Neuronal stem cell (in vitro differentiated cells): ENCODE measurements at regions not wholly inside any gene's neighbourhood (a gene's known extent, or its start where the extent isn't known, plus 50 kb on each side); places are given as distances from the start of the nearest gene placed in this dataset.

Experiments used
- DNase-seq: peaks from one replicate; pipeline ENCODE4 v3.0.0-alpha.2; 2013; ENCODE audit warnings: low spot score
- H2AFZ ChIP-seq: one replicate; pipeline ENCODE4 v1.6.1; 2013; ENCODE audit warnings: mild to moderate bottlenecking, low read length, inconsistent platforms
- H2AK5ac ChIP-seq: 2 replicates; pipeline ENCODE4 v1.6.1; 2013; ENCODE audit warnings: low read depth, mild to moderate bottlenecking, inconsistent platforms, low read length, moderate library complexity, mixed read lengths
- H2BK120ac ChIP-seq: 2 replicates; pipeline ENCODE4 v1.6.1; 2013; ENCODE audit warnings: low read depth, mild to moderate bottlenecking, inconsistent platforms, low read length, moderate library complexity, mixed read lengths
- H2BK12ac ChIP-seq: one replicate; pipeline ENCODE4 v1.6.1; 2013; ENCODE audit warnings: low read length, inconsistent platforms
- H2BK15ac ChIP-seq: 2 replicates; pipeline ENCODE4 v1.6.1; 2013; ENCODE audit warnings: mild to moderate bottlenecking, low read length, inconsistent platforms, mixed read lengths
- H2BK5ac ChIP-seq: one replicate; pipeline ENCODE4 v1.6.1; 2013; ENCODE audit warnings: inconsistent platforms, mild to moderate bottlenecking, low read length, moderate library complexity
- H3K14ac ChIP-seq: one replicate; pipeline ENCODE4 v1.6.1; 2013; ENCODE audit warnings: low read length, inconsistent platforms
- H3K18ac ChIP-seq: 2 replicates; pipeline ENCODE4 v1.6.1; 2013; ENCODE audit warnings: low read length, inconsistent platforms
- H3K23ac ChIP-seq: 2 replicates; pipeline ENCODE4 v1.6.1; 2013; ENCODE audit warnings: low read depth, mild to moderate bottlenecking, mixed read lengths, low read length, inconsistent platforms; ENCODE audit not compliant: poor library complexity
- H3K27ac ChIP-seq: replicated peaks from 3 replicates; pipeline ENCODE4 v1.5.1; 2013; ENCODE audit warnings: low read length, inconsistent platforms
- H3K27me3 ChIP-seq, 3 experiments: 2 replicates each; pipeline ENCODE4 v1.6.1; 2013; ENCODE audit warnings: low read length in 3 of 3, mild to moderate bottlenecking in 2 of 3, inconsistent platforms in 1 of 3, low read depth in 1 of 3, mixed read lengths in 1 of 3, moderate library complexity in 1 of 3; ENCODE audit not compliant: control insufficient read depth in 3 of 3, insufficient read depth in 3 of 3
- H3K36me3 ChIP-seq, 2 donors: replicated peaks in 1 of 2; 2 replicates each; pipeline ENCODE4 v1.6.1; 2013; ENCODE audit warnings: low read length in 2 of 2; ENCODE audit not compliant: control insufficient read depth in 2 of 2, insufficient read depth in 2 of 2
- H3K4ac ChIP-seq: 2 replicates; pipeline ENCODE4 v1.6.1; 2013; ENCODE audit warnings: inconsistent platforms, mild to moderate bottlenecking, low read length, moderate library complexity
- H3K4me1 ChIP-seq, 2 donors: 1 replicate in 1 of 2; 2 replicates in 1 of 2; pipeline ENCODE4 v1.6.1; 2013; ENCODE audit warnings: low read length in 2 of 2, low read depth in 1 of 2; ENCODE audit not compliant: control insufficient read depth in 2 of 2, insufficient read depth in 1 of 2
- H3K4me2 ChIP-seq: one replicate; pipeline ENCODE4 v1.6.1; 2013; ENCODE audit warnings: mild to moderate bottlenecking, low read length, inconsistent platforms; ENCODE audit not compliant: insufficient read depth, poor library complexity, severe bottlenecking
- H3K4me3 ChIP-seq, 2 donors: 2 replicates each; pipeline ENCODE4 v1.5.1; 2013; ENCODE audit warnings: low read length in 2 of 2, mild to moderate bottlenecking in 2 of 2, inconsistent platforms in 1 of 2, moderate library complexity in 1 of 2
- H3K79me1 ChIP-seq: one replicate; pipeline ENCODE4 v1.6.1; 2013; ENCODE audit warnings: low read depth, mild to moderate bottlenecking, inconsistent platforms, low read length, moderate library complexity
- H3K9ac ChIP-seq: one replicate; pipeline ENCODE4 v1.6.1; 2013; ENCODE audit warnings: mild to moderate bottlenecking, low read depth, low read length, inconsistent platforms; ENCODE audit not compliant: poor library complexity
- H3K9me3 ChIP-seq, 2 donors: replicated peaks in 1 of 2; 2 replicates each; pipeline versions ENCODE3 to v1.6.1; 2013; ENCODE audit warnings: low read length in 2 of 2, mild to moderate bottlenecking in 2 of 2, inconsistent platforms in 1 of 2, low read depth in 1 of 2, mixed read lengths in 1 of 2, moderate library complexity in 1 of 2; ENCODE audit not compliant: control insufficient read depth in 2 of 2, insufficient read depth in 1 of 2
- H4K8ac ChIP-seq: one replicate; pipeline ENCODE4 v1.6.1; 2013; ENCODE audit warnings: low read depth, mild to moderate bottlenecking, inconsistent platforms, low read length, moderate library complexity
- H4K91ac ChIP-seq: one replicate; pipeline ENCODE4 v1.6.1; 2013; ENCODE audit warnings: low read length, low read depth, mild to moderate bottlenecking, inconsistent platforms; ENCODE audit not compliant: poor library complexity
- WGBS, 2 donors: extraction: QIAGEN DNeasy Blood & Tissue Kit; methylation state at CpG; one replicate each; pipeline ENCODE4 v1.1.7; 2013; ENCODE audit warnings: missing lambda C conversion rate in 2 of 2, mixed read lengths in 1 of 2; ENCODE audit not compliant: insufficient read length in 2 of 2, insufficient replicate concordance in 1 of 2; ENCODE audit errors: extremely low coverage in 2 of 2; 5-methylcytosine and 5-hydroxymethylcytosine counted together

DNA sequence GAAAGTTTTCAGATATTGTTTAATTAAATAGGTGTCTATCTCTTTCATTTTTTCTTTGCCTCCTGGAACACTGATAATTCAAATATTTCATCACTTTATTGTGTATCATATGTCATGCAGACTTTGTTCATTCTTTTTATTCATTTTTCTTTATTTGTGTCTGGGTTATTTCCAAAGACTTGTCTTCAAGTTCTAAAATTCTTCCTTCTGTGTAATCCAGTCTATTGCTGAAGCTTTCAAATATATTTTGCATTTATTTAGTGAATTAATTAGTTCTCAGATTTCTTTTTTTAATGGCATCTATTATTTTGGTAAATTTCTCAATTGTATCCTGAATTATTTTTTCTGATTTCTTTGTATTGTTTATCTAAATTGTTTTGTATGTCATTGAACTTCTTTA, 70.1 kb downstream of the ZNF330 start:
- peaks cover 0 to 3% of the 10 kb centered on the region in 2 donors for H3K9me3 ChIP-seq
- no peak overlapping the region for H3K18ac ChIP-seq
- H3K9ac ChIP-seq = no peak overlapping the region
- no peak overlapping the region for H2BK15ac ChIP-seq
- no peak overlapping the region for H3K4me2 ChIP-seq
- H4K91ac ChIP-seq = no peak overlapping the region
- H2AFZ ChIP-seq = no peak overlapping the region
- no peak overlapping the region for H3K27ac ChIP-seq
- no peak overlapping the region for H2BK120ac ChIP-seq
- no peaks in the 10 kb centered on the region for H3K79me1 ChIP-seq
- H4K8ac ChIP-seq = no peak overlapping the region
- H3K4ac ChIP-seq = no peak overlapping the region
- no peak overlapping the region for H2BK5ac ChIP-seq
- H3K14ac ChIP-seq = no peak overlapping the region
- H3K23ac ChIP-seq = no peak overlapping the region
- H3K4me1 ChIP-seq = no peaks in the 10 kb centered on the region
- no peaks in the 10 kb centered on the region for H3K36me3 ChIP-seq
- H2AK5ac ChIP-seq = no peak overlapping the region
- H3K4me3 ChIP-seq = no peak overlapping the region
- H3K27me3 ChIP-seq = no peaks in the 10 kb centered on the region
- DNase-seq = no peak
- no peak overlapping the region for H2BK12ac ChIP-seq

DNA sequence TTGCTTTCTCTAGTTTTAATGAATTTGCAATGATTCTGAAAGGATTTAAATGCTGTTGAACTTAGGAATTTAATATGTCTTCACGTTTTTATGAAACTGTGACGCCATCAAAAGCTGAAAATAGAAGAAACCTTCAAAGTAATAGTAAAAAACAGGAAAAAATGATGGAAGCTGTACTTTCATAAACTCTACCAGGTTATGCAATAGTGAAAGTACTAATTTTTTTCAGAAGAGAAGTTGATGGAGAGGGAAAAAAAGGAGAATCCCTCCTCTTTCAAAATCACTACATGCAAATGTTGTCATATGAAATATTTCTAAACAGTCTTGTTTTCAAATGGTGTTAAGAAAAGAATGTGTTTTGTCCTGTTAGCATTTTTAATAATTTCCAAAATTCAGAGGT, 73.6 kb downstream of the ZNF330 start:
- H4K91ac ChIP-seq = no peak overlapping the region
- H3K27me3 ChIP-seq = no peaks in the 10 kb centered on the region
- H3K4ac ChIP-seq = no peak overlapping the region
- no peak overlapping the region for H3K4me3 ChIP-seq
- no CpG with 5 or more reads among the region's 2 CpGs for WGBS, 2 donors
- H2BK5ac ChIP-seq = no peak overlapping the region
- H3K79me1 ChIP-seq = no peaks in the 10 kb centered on the region
- H3K27ac ChIP-seq = no peak overlapping the region
- no peak overlapping the region for H3K23ac ChIP-seq
- no peak overlapping the region for H3K4me2 ChIP-seq
- no peak overlapping the region for H3K14ac ChIP-seq
- no peak overlapping the region for H2AK5ac ChIP-seq
- no peak overlapping the region for H3K9ac ChIP-seq
- H2BK15ac ChIP-seq = no peak overlapping the region
- no peak overlapping the region for H2AFZ ChIP-seq
- no peak overlapping the region for H2BK12ac ChIP-seq
- H3K4me1 ChIP-seq = no peaks in the 10 kb centered on the region
- no peak overlapping the region for H4K8ac ChIP-seq
- H3K18ac ChIP-seq = no peak overlapping the region
- DNase-seq = no peak
- H3K36me3 ChIP-seq = no peaks in the 10 kb centered on the region
- H3K9me3 ChIP-seq = peaks cover 0 to 3% of the 10 kb centered on the region in 2 donors
- no peak overlapping the region for H2BK120ac ChIP-seq

DNA sequence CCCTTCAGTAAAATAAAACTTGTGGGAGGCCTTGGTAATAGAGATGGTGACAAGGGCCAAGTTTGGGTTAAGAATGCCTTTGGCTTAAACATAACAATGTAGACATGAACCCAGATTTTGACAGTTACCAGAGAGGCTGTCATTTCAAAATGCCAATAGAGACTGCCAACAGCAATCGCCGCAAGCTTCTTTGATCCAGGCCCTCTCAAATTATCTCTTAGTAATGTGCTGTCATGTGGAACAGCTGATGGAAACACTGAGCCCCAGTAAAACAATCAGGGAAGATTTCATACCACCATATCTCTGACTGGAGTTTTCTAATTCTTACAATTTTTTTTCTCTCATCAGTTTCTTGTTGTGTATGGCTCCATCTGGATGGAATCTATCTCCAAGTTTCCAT, 80.5 kb downstream of the ZNF330 start:
- H3K4me2 ChIP-seq = no peak overlapping the region
- H3K27me3 ChIP-seq = no peaks in the 10 kb centered on the region
- no peak overlapping the region for H2BK15ac ChIP-seq
- no peak overlapping the region for H3K23ac ChIP-seq
- H3K18ac ChIP-seq = no peak overlapping the region
- no peak for DNase-seq
- H2BK5ac ChIP-seq = no peak overlapping the region
- no peaks in the 10 kb centered on the region for H3K9me3 ChIP-seq
- H3K79me1 ChIP-seq = no peaks in the 10 kb centered on the region
- no peak overlapping the region for H3K4me3 ChIP-seq
- H2AK5ac ChIP-seq = no peak overlapping the region
- H3K36me3 ChIP-seq = no peaks in the 10 kb centered on the region
- no peak overlapping the region for H2BK12ac ChIP-seq
- no peak overlapping the region for H4K91ac ChIP-seq
- no peak overlapping the region for H2BK120ac ChIP-seq
- no peak overlapping the region for H3K4ac ChIP-seq
- no CpG with 5 or more reads among the region's 2 CpGs for WGBS, 2 donors
- no peaks in the 10 kb centered on the region for H3K4me1 ChIP-seq
- H4K8ac ChIP-seq = no peak overlapping the region
- H3K14ac ChIP-seq = no peak overlapping the region
- no peak overlapping the region for H2AFZ ChIP-seq
- H3K9ac ChIP-seq = no peak overlapping the region
- H3K27ac ChIP-seq = no peak overlapping the region

DNA sequence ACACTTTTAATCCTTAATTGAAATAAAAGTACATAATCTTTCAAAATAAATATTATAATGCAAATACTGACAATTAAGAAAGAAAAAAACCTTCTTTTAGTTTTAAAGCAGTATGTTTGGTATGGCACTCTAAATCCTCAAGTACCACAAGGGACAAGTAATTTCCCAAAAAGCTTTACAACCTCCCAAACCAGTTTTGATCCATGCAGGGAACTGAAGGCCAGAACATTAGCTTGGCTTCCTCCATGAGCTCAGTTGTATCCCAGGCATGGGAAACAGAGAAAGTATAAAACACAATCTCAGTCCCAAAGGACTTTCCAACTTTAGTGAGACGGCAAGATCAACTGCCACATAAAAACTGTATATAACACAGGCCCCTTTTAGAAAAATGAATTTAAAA, 82.2 kb downstream of the ZNF330 start:
- Histone ChIP-seq H2BK15ac (no peak overlapping the region), H2AFZ (no peak overlapping the region), H3K9ac (no peak overlapping the region), H3K27ac (no peak overlapping the region), H3K4me1 (peaks cover 0 to 2% of the 10 kb centered on the region in 2 donors), H2BK12ac (no peak overlapping the region), H2BK5ac (no peak overlapping the region), H3K36me3 (no peaks in the 10 kb centered on the region), H3K4ac (no peak overlapping the region), H3K14ac (no peak overlapping the region), H4K8ac (no peak overlapping the region), H4K91ac (no peak overlapping the region), H3K4me2 (no peak overlapping the region), H3K23ac (no peak overlapping the region), H3K18ac (no peak overlapping the region), H2BK120ac (no peak overlapping the region), H2AK5ac (no peak overlapping the region), H3K27me3 (no peaks in the 10 kb centered on the region), H3K4me3 (no peak overlapping the region), H3K9me3 (no peaks in the 10 kb centered on the region), H3K79me1 (no peaks in the 10 kb centered on the region)
- WGBS, 2 donors = no CpG with 5 or more reads among the region's 1 CpG
- DNase-seq = no peak
